Left ventricle myocardium inferior (tissue), 1 donor: ENCODE measurements at regions not wholly inside any gene's neighbourhood (a gene's known extent, or its start where the extent isn't known, plus 50 kb on each side); places are given as distances from the start of the nearest gene placed in this dataset.

Source experiments
- DNase-seq: peaks from one replicate; pipeline ENCODE4 v3.0.0-alpha.2; 2020
- H3K27ac ChIP-seq: fragments of 200-600 bp; replicated peaks from 2 replicates; pipeline ENCODE4 v1.8.0; 2021
- H3K27me3 ChIP-seq: fragments of 200-600 bp; 2 replicates; pipeline ENCODE4 v1.8.0; 2021; ENCODE audit warnings: low read depth
- H3K36me3 ChIP-seq: fragments of 200-600 bp; 2 replicates; pipeline ENCODE4 v1.8.0; 2021
- H3K4me1 ChIP-seq: fragments of 200-600 bp; 2 replicates; pipeline ENCODE4 v1.8.0; 2021
- H3K4me3 ChIP-seq: fragments of 200-600 bp; 2 replicates; pipeline ENCODE4 v1.8.0; 2021; ENCODE audit warnings: mild to moderate bottlenecking, moderate library complexity
- H3K9me3 ChIP-seq: fragments of 200-600 bp; replicated peaks from 2 replicates; pipeline ENCODE4 v1.8.0; 2021
- intact Hi-C: fragments of 100-400 bp; cut with micrococcal nuclease; formaldehyde crosslinking; loops from one replicate; pipeline ENCODE4 v1.11.0; 2022
- TF ChIP-seq, protein P1 (sequence below): fragments of 200-600 bp; IDR thresholded peaks from 2 replicates; pipeline ENCODE4 v1.8.0; 2021; ENCODE audit warnings: antibody characterized with exemption, mild to moderate bottlenecking, borderline replicate concordance
- donor health status: DM: no; HTN: yes; CAD: no; lungs with severe emphysema.

GRCh38 chr6:74075896-74076295, 379.9 kb downstream of the CD109 start:
- TF ChIP-seq, protein P1, sequence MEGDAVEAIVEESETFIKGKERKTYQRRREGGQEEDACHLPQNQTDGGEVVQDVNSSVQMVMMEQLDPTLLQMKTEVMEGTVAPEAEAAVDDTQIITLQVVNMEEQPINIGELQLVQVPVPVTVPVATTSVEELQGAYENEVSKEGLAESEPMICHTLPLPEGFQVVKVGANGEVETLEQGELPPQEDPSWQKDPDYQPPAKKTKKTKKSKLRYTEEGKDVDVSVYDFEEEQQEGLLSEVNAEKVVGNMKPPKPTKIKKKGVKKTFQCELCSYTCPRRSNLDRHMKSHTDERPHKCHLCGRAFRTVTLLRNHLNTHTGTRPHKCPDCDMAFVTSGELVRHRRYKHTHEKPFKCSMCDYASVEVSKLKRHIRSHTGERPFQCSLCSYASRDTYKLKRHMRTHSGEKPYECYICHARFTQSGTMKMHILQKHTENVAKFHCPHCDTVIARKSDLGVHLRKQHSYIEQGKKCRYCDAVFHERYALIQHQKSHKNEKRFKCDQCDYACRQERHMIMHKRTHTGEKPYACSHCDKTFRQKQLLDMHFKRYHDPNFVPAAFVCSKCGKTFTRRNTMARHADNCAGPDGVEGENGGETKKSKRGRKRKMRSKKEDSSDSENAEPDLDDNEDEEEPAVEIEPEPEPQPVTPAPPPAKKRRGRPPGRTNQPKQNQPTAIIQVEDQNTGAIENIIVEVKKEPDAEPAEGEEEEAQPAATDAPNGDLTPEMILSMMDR = no peak
- H3K27ac ChIP-seq = peak overlapping the region; percentile 58
- intact Hi-C loops = no loop called here

DNA sequence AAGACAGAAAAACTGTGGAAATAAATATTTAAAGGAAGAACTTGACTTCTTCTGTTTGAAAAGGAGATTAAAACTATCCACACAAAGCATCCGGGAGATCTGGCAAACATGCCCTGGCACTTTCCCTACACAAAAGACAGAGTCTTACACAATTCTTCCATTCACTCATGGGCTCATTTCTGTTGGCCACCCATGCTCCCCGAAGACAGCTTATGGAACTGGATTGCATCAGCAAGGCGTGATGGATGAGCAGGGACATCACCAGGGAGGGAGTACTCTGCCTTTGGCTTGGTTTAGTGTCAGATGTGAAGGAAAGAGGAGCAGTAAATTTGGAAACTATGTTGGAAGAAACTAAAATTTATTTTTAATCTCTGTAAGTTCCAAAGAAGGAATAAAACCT, 379.3 kb downstream of the CD109 start:
- no peaks in the 10 kb centered on the region for H3K36me3 ChIP-seq
- peak; percentile 44 for DNase-seq
- no peaks in the 10 kb centered on the region for H3K27me3 ChIP-seq
- intact Hi-C loops = no loop called here
- no peaks in the 10 kb centered on the region for H3K4me1 ChIP-seq
- H3K9me3 ChIP-seq = peaks cover 4% of the 10 kb centered on the region
- TF ChIP-seq, protein P1 = no peak
- no peak overlapping the region for H3K4me3 ChIP-seq
- peak overlapping the region; percentile 58 for H3K27ac ChIP-seq

More at GRCh38 chr6:74075896-74076295, 379.9 kb downstream of the CD109 start:
- Histone ChIP-seq H3K9me3 (peaks cover 8% of the 10 kb centered on the region), H3K4me3 (no peak overlapping the region), H3K27me3 (no peaks in the 10 kb centered on the region), H3K4me1 (no peaks in the 10 kb centered on the region), H3K36me3 (no peaks in the 10 kb centered on the region)
- no peak for DNase-seq

GRCh38 chr6:74074645-74075044, 378.6 kb downstream of the CD109 start:
- H3K36me3 ChIP-seq = no peaks in the 10 kb centered on the region
- no peaks in the 10 kb centered on the region for H3K27me3 ChIP-seq
- no peaks in the 10 kb centered on the region for H3K4me1 ChIP-seq
- TF ChIP-seq, protein P1 = no peak
- intact Hi-C loops = no loop called here
- no peak for DNase-seq
- peak overlapping the region; percentile 58 for H3K27ac ChIP-seq
- no peaks in the 10 kb centered on the region for H3K9me3 ChIP-seq
- no peak overlapping the region for H3K4me3 ChIP-seq

GRCh38 chr6:74073999-74074398, 378.0 kb downstream of the CD109 start:
- peak overlapping the region; percentile 58 for H3K27ac ChIP-seq
- TF ChIP-seq, protein P1 = no peak
- no peaks in the 10 kb centered on the region for H3K27me3 ChIP-seq
- no peaks in the 10 kb centered on the region for H3K4me1 ChIP-seq
- DNase-seq = no peak
- H3K9me3 ChIP-seq = no peaks in the 10 kb centered on the region
- H3K36me3 ChIP-seq = no peaks in the 10 kb centered on the region
- intact Hi-C loops = no loop called here
- H3K4me3 ChIP-seq = no peak overlapping the region

- Histone ChIP-seq H3K4me1 (no peaks in the 10 kb centered on the region), H3K4me3 (no peak overlapping the region), H3K9me3 (no peaks in the 10 kb centered on the region), H3K36me3 (no peaks in the 10 kb centered on the region), H3K27me3 (no peaks in the 10 kb centered on the region), H3K27ac (no peak overlapping the region)
- intact Hi-C loops = no loop called here
- TF ChIP-seq, protein P1 = no peak
- DNase-seq = no peak
These were observed 377.4 kb downstream of the CD109 start for GRCh38 chr6:74073429-74073828.

DNA sequence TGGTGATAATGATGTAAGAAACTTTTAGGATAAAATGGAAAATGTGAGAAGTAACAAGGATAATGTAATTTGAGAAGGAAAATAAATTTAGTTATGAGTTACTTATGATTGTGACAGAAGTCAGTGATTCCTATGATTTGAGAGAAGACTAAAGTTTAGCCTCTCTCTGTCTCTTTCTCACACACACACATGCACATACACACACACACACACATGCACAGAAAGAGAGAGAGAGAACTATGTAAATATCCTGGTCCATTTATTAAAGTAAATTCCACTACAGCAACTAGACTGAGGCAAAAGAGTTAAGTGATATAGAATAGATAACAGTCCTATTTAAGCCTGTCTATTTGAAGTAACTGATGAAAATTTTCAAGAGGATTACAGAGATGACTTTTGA, 375.2 kb downstream of the CD109 start:
- DNase-seq = no peak
- peaks cover 5% of the 10 kb centered on the region for H3K9me3 ChIP-seq
- no peaks in the 10 kb centered on the region for H3K36me3 ChIP-seq
- no peak overlapping the region for H3K27ac ChIP-seq
- intact Hi-C loops = no loop called here
- H3K4me1 ChIP-seq = no peaks in the 10 kb centered on the region
- TF ChIP-seq, protein P1 = no peak
- no peaks in the 10 kb centered on the region for H3K27me3 ChIP-seq
- H3K4me3 ChIP-seq = no peak overlapping the region
